ENCODE measurements at regions not wholly inside any gene's neighbourhood (a gene's known extent, or its start where the extent isn't known, plus 50 kb on each side); places are given as distances from the start of the nearest gene placed in this dataset.
A peak's percentile ranks its signal among the peaks of the same experiment; 100 is the strongest.
"Not testable (repeated sequence)": the region's sequence is repeated elsewhere in the genome, so short reads cannot be mapped to it uniquely, and the experiment has no call there.

GRCh38 chr2:121149384-121149783 is 135.6 kb downstream of the TFCP2L1 start:
- DNase-seq, result no peak

- DNase-seq, result no peak
These were observed 134.9 kb downstream of the TFCP2L1 start for GRCh38 chr2:121150126-121150525.

GRCh38 chr2:121150713-121151112 is 134.3 kb downstream of the TFCP2L1 start:
- DNase-seq, result no peak

GRCh38 chr2:121151311-121152109 is 133.5 kb downstream of the TFCP2L1 start:
- DNase-seq, result no peak

- no peak for DNase-seq
These were observed 132.1 kb downstream of the TFCP2L1 start for GRCh38 chr2:121152861-121153260.

- no peak for DNase-seq
These were observed 131.5 kb downstream of the TFCP2L1 start for GRCh38 chr2:121153516-121153915.

- DNase-seq, result peak; percentile 2 to 29
These were observed 129.4 kb downstream of the TFCP2L1 start for GRCh38 chr2:121155502-121156056.

- not testable (repeated sequence) for DNase-seq
These were observed 127.5 kb downstream of the TFCP2L1 start for GRCh38 chr2:121157481-121157880.

GRCh38 chr2:121159291-121160071 is 125.5 kb downstream of the TFCP2L1 start:
- DNase-seq, result no peak

- no peak for DNase-seq
These were observed 124.6 kb downstream of the TFCP2L1 start for GRCh38 chr2:121160366-121160765.

- no peak for DNase-seq
These were observed 123.7 kb downstream of the TFCP2L1 start for GRCh38 chr2:121161272-121161671.

GRCh38 chr2:121162893-121163292 is 122.1 kb downstream of the TFCP2L1 start:
- no peak for DNase-seq

- DNase-seq, result no peak
These were observed 121.0 kb downstream of the TFCP2L1 start for GRCh38 chr2:121164042-121164441.

- DNase-seq, result no peak
These were observed 119.9 kb downstream of the TFCP2L1 start for GRCh38 chr2:121165038-121165542.

Data from NCI-H526 (cell line).